Stimulated activated CD4-positive, alpha-beta T cell treated with anti-CD3 and anti-CD28 coated beads, Interleukin-1b, Interleukin-23, amount 100 ng/mL, for 24 hours (primary cell): ENCODE measurements at regions not wholly inside any gene's neighbourhood (a gene's known extent, or its start where the extent isn't known, plus 50 kb on each side); places are given as distances from the start of the nearest gene placed in this dataset.
"Not testable (repeated sequence)": the region's sequence is repeated elsewhere in the genome, so short reads cannot be mapped to it uniquely, and the experiment has no call there.

Source experiments
- DNase-seq, 4 experiments: peaks; one replicate each; pipeline ENCODE4 v3.0.0-alpha.2; 2020; ENCODE audit warnings: low read depth in 4 of 4, low spot score in 1 of 4

GRCh38 chr6:100228834-100229441 lies 234.9 kb upstream of the MCHR2 start:
- DNase-seq = peak; percentile 3 to 21 (median 4)

DNA sequence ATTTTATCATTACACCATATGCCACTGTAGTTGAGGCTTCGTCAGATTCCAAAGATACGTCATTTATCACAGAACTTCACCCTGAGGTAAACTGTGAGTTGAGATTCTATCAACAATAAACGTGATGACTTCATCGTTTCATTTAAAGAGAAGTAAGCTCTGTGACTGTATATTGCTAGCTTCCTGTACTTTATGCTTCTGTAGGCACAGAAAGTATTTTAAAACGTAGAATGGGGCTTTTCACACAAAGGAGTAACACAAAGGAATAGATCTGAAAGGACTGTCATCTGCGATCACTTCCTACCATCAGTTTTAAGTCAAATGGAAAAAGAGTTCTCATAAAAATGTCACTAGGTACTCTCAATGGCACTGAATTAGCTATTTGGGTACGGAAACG lies 234.4 kb upstream of the MCHR2 start:
- DNase-seq = no peak

GRCh38 chr6:100226811-100227210 lies 232.8 kb upstream of the MCHR2 start:
- DNase-seq = no peak

GRCh38 chr6:100223952-100224351 lies 229.9 kb upstream of the MCHR2 start:
- not testable (repeated sequence) for DNase-seq

DNA sequence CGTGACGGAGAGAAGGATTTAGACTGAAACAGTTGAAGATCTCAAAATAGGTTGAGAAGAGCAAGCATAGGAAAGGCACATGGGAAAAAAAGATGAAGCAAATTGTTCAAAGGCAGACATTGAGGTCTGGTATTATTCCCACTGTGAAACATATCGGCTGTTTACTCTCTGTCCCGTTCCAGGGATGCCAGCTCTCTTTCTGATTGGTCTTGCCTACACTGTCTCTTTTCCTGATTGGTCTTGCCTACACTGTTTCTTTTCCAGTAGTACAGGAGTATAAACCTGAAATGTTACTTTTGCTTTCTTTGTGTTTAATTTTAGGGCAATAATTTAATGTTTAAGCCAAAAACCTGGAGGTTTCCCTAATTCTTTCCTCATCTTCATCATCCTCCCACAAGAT lies 226.5 kb upstream of the MCHR2 start:
- DNase-seq = no peak

DNA sequence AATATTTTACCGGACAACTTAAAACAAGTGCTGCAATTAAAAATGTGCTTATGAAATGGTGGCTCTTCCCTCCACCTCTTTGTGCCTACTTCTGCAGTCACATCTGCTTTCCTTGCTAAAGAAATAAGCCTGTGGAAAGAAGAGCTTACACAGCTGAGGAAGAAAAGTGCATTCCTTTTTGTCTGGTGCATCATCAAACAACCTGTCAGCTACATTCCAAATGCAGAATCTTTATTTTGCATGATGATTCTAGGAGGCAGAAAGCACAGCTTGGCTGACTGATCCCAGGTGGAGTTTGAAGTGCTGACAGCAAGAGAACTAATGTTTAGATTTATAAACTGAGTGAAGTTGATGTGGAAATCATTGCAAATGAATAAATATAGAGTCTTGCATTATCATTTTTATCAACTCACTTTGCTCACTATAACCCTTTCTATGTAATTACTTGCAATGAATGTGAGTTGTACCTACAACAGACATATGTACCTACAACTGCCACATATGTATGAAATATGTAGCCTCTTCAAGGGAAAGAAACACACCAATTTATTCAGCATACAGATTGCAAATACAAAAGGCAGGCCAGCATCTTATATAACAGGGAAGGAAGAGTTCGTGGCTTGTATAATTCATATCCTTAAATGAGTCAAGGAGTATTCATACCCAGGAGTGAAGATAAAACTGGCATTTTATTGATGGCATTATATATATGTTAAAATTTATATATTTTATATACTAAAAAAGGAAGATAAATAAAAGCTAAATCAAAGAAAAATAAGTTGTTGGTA lies 223.4 kb upstream of the MCHR2 start:
- no peak for DNase-seq

DNA sequence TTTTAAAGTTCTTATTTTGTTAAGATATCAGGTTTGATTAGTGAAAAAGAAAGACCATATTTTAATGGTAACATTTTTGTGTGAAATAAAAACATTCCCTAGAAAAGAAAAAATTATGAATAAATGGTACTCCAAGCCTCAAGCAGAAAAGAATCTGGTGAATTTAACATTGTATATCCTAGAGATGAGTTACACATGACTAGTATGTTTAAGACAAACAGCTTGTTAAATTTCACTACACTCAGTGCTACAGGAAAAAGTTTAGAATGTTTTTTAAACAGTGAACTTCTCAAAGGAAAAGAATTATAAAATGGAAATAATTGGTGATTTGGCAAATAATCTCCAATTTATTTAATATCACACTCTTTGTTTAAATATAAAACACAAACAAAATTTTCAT lies 222.7 kb upstream of the MCHR2 start:
- DNase-seq = no peak

DNA sequence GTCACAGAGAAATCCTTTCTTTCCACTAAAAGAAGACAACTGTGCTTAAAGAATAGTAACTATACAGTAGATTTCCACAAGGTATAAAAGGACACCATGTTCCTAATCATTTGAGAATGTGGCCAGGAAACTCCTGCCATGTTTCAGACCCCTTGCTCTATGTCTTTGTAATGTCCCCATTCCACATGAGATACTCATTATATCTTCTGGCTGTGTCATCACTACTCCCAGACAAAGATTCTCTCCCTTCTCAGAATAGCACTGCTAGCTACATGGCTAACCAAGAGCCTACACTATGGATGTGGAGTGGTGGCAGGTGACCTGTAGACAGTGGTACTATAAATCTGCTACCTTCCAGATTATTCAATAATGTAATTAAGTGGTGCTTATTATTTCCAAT lies 218.1 kb upstream of the MCHR2 start:
- DNase-seq = no peak

DNA sequence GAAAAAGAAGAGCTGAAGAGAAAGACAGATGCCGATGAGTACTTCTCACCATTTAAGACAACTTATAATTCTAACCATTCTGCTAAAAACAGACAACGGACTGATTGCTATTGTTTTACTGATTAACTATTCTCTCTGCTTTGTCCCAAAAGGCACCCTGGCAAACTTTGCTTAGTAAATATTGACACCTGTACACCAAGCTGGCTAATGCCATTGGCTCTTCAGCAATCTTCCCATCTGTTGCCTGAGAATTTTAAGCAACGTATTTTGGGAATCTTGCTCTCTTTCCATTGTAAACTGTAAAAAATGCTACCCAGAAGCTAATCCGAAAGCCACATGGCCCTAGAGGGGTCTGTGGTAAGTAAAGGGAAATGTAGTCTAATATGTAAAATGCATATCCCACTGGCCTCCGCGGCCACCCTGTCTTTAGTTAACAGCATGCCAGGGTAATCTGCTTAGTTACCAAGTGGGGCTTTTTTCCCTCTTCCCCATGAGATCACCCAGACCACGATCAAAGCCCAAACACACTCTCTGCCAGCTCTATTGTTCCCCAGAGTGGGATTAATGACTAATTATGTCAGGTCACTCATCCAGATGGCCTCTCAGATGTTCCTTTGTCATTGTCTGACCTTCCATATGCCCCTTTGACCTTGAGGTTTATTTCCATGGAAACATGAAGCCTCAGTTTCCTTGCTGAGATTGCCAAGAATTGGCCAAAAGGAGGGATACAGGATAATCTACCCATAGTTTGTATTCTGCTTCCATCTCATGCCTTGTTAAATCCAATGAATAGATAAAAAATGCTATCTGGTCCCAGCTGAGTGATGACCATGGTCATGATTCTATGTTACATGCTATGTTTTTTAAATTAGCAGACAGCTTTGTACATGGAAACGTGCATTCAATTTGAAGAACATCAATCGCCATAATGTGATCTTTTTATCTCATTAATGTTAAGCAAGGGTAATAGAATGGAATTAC lies 216.4 kb upstream of the MCHR2 start:
- no peak for DNase-seq

DNA sequence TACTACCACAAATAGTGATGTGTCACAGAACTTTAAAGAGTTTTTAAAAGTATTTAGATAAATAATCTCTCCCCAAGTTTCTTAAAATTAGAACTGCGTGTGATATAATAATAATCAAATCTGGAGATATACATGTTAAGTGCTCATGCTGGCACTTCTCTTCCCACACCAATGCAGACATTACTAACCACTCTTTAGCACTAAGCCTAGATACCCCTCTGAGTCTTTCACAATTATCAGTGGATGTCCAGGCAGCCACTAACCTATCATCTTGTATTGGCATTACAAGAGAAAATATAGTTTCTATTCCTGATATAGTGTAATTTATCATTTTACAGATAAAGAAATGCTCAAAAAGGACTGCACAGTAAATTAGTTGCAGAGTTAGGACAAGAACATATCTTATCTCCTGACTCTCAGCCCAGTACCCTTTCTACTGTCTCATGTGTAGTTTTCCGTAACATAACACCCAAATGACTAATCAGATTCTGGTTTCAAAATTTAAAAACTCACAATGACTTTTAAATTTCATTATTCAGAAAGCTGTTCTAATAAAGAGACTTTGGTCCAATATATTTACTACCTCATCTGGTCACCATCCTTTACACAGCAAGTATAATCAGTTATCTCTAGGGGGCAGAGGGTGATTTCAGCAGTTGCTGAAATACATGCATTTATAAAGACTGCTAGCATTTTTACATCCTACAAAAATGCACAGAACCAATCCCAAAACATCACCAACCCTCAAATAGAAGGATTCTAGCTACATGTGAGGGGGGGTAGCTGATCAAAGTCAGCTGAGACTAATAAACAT lies 215.5 kb upstream of the MCHR2 start:
- no peak for DNase-seq

DNA sequence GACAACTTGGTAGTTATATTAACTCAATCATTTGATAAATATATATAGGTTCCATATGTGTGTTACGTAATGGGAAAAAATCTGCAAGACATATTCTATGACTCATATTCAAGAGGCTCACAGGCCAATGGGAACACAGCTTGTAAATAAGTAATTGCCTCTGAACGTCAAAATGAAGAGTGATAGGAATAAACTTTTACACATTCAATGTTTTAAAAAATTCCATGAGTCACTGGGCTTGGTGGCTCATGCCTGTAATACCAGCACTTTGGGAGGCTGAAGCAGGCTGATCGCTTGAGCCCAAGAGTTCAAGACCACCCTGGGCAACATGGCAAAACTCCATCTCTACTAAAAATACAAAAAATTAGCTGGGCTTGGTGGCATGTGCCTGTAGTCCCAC lies 209.4 kb upstream of the MCHR2 start:
- no peak for DNase-seq

DNA sequence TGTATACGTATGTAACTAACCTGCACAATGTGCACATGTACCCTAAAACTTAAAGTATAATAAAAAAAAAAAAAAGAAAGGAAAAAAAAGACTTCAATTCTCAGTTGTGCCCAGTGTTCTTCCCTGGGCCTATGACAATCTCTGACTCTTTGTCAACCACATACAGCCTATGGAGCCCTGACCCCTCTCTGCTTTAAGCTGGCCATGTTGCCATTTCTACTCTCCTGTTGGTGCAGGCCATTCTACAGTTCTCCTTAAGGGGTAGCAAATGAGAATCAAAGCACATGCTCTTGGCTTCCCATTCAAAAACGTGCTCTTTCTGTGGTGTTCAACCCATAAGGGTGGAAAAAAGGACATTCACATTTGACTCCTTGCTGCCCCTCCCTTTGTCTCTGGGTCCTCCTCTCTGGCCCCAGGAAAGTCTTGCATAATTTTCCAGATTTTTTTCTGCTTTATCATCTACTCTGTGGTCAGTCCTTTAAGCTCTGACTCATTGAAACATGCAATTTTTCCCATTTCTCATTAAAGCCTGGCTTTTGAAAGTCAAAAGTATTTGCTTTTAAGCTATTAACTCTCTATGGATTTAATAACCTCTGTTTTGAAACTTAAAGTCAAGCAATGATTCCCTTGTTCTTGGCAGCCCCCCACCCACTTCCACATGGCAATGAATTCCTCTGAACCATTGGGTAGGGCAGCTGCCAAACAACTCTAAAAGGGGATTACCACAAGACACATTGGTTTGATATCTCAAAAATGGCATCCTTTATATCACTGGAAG lies 208.6 kb upstream of the MCHR2 start:
- no peak for DNase-seq

DNA sequence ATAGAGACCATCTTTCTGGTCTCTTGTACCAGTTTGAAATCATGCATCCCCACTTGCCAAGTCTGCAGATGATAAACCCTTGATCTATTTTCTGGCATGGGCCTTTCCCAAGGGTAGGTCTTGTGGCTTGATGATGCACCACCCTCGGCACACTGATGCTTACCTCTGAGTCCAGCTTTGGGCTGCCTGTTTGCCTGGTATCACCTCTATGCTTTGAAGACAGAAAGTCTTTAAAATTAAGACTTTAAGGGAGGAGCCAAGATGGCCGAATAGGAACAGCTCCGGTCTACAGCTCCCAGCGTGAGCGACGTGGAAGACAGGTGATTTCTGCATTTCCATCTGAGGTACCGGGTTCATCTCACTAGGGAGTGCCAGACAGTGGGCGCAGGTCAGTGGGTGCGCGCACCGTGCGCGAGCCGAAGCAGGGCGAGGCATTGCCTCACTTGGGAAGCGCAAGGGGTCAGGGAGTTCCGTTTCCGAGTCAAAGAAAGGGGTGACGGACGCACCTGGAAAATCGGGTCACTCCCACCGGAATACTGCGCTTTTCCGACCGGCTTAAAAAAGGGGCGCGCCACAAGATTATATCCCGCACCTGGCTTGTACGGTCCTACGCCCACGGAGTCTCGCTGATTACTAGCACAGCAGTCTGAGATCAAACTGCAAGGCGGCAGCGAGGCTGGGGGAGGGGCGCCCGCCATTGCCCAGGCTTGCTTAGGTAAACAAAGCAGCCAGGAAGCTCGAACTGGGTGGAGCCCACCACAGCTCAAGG lies 202.4 kb upstream of the MCHR2 start:
- DNase-seq = not testable (repeated sequence)

DNA sequence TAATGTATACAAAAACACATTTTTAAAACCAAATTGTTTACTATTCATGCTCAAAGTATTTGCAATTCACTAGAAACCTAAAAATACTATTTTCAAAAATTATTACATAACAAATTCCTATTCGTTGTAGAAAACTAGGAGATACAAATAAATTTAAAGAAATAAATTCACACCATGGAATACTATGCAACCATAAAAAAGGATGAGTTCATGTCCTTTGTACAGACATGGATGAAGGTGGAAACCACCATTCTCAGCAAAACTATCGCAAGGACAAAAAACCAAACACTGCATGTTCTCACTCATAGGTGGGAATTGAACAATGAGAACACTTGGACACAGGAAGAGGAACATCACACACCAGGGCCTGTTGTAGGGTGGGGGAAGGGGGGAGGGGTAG lies 201.2 kb upstream of the MCHR2 start:
- not testable (repeated sequence) for DNase-seq

DNA sequence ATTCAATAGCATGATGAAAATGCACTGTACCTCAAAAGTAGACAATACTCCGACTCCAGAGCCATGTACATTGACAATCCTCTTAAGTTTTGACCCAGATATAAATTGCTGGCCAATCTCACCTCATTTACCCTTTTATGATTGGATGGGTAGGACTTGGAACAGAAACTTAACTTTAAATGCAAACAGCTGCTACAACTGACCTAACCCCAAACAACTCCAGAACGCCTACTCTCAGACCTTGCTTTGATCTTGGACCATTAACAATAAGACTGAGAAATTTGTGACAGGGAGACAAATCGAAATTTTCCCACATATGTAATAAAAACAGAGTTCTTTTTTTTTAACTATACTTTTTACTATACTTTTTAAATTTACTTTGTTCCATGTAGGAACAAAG lies 200.5 kb upstream of the MCHR2 start:
- no peak for DNase-seq

GRCh38 chr6:100188754-100189153 lies 194.7 kb upstream of the MCHR2 start:
- DNase-seq = no peak

DNA sequence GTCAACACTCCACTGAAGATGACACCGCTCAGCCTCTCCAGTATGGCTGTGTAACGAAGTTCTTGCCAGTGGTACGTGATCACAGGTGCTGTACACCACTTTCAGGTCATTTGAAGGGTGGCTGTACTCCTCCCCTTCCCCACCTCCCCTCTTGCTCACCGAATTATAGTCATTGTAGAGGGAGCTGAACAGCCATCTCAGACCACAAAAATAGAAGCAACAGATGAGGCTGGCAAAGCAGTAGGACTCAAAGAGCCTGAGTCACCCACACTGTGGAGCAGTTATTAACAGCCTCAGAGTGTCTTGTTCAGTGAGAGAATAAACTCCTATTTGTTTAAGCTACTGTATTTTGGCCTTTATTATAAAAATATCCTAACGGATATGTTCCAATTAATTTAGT lies 192.5 kb upstream of the MCHR2 start:
- no peak for DNase-seq

- DNase-seq = no peak
Measured at GRCh38 chr6:100185615-100186014, 191.6 kb upstream of the MCHR2 start.

DNA sequence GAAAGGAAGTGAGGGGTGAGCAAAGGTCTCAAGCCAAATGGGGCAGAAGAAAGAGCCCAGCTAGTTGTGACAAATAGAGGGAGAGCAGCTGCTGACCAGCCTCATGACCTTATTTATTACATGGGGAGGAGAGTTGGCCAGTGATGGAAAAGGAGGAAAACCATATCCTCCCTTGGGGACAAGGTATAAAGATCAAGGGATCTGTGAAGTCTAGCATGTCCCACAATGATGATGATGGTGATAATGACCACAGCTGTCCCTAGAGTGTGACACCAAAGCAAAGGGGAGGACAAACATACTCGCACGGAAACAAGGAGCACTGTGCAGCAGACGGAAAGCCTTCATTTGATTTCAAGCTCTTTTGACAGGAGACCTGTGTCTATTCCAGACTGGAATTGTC lies 190.4 kb upstream of the MCHR2 start:
- DNase-seq = no peak
